ENCODE measurements at regions not wholly inside any gene's neighbourhood (a gene's known extent, or its start where the extent isn't known, plus 50 kb on each side); places are given as distances from the start of the nearest gene placed in this dataset.

DNA sequence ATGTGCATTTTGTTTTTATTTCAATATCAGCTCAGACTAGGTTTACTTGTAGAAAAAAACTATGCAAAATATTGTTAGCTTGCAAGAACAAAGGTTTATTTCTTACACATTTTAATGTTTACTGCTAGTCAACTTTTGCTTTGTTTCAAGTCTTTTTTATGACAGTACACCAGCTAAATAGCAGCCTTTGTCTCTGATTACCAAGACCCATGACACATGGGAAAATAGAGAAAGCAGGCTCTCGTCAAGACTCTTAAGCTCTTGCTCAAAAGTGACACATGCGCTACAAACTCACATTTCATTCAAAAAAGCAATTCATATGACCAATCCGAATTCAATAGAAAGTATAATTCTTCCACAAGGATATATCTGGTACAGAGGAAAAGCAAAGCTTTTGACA, 642.3 kb upstream of the SLITRK1 start:
- no peak for DNase-seq

DNA sequence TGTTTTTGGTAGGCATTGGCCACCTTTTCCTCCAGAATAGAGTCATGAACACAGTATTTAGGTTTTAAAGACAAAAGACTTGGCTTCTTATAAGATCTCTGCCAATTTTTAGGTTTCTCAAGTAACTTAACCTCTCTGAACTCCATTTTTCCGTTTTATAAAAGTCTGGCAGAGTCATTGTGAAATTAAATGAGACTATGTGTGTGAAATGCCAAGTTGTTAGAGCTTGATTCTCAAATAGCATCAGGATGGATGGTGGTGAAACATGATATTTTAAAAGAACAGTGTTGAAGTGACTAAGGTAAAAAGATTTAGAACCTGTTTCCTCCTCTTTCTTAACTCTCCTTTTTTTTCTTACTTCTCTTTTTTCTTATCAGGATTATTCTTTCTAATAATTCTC, 617.7 kb upstream of the SLITRK1 start:
- no peak for DNase-seq

- no peak for DNase-seq
These were observed 615.3 kb upstream of the SLITRK1 start for GRCh38 chr13:84497613-84498012.

- DNase-seq, result no peak
These were observed 609.7 kb upstream of the SLITRK1 start for GRCh38 chr13:84491952-84492351.

DNA sequence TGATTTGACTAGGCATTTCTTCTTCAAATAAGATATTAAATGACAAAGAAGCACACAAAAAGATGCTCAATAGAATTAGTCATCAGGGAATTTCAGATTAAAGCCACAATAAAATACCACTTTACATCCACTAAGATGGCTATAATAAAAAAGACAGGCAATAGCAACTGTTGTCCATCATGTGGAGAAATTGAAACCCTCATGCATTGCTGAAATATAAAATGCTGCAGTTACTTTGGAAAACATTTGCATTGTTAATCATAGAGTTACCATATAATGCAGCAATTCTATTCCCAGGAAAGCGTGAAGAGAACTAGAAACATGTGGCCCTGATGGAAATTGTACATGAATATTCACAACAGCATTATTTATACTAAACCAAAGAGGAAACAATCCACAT, 605.5 kb upstream of the SLITRK1 start:
- no peak for DNase-seq

- DNase-seq, result no peak
These were observed 599.7 kb upstream of the SLITRK1 start for GRCh38 chr13:84481958-84482357.

- no peak for DNase-seq
These were observed 597.4 kb upstream of the SLITRK1 start for GRCh38 chr13:84479656-84480055.

DNA sequence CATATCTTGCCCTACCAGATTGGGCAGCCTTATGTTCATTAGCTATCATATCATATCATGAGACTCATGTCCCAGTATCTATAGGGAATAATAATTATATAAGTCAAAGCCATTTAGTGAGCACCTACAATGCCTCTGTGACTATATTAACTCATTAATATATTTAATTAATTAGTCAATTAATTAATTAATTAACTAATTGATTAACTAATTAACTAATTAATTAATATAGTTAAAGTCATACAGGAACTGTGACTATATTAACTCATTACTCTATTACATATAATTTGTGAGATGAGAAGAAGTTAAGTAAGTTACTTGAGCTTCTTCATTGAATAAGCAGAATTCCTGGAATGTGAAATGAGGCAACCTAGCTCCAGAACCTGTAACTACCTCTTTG, 588.3 kb upstream of the SLITRK1 start:
- no peak for DNase-seq

- DNase-seq, result no peak
These were observed 584.2 kb upstream of the SLITRK1 start for GRCh38 chr13:84466461-84466860.

- DNase-seq, result no peak
These were observed 578.7 kb upstream of the SLITRK1 start for GRCh38 chr13:84460989-84461388.

DNA sequence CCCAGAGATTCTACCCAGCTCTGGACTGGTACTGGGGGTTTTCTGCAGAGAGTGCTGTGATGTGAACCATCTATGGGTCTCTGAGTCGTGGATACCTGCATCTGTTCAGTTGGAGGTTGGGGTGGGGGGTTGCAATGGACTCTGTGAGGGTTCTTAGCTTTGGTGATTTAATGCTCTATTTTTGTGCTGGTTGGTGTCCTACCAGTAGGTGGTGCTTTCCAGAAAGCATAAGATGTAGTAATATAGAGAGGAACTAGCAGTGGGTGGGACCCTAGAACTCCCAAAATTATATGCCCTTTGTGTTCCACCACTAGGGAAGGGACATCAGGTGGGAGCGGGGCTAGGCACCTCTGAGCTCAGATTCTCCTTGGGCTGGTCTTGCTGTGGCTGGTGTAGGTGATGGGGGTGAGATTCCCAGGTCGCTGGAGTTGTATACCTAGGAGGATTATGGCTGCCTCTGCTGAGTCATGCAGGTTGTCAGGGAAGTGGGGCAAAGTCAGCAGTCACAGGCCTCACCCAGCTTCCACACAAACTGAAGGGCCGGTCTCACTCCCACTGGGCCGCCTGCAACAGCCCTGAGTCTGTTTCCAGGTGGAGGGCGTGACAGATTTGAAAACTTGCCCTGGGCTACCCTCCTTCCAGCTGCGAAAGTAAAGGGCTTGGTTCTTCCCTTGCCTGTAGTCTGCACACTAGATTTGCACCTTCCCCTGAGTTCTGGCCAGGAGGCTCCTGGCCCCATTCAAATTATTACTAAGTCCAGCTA, 573.0 kb upstream of the SLITRK1 start:
- no peak for DNase-seq

- DNase-seq, result no peak
These were observed 565.3 kb upstream of the SLITRK1 start for GRCh38 chr13:84447640-84447978.

DNA sequence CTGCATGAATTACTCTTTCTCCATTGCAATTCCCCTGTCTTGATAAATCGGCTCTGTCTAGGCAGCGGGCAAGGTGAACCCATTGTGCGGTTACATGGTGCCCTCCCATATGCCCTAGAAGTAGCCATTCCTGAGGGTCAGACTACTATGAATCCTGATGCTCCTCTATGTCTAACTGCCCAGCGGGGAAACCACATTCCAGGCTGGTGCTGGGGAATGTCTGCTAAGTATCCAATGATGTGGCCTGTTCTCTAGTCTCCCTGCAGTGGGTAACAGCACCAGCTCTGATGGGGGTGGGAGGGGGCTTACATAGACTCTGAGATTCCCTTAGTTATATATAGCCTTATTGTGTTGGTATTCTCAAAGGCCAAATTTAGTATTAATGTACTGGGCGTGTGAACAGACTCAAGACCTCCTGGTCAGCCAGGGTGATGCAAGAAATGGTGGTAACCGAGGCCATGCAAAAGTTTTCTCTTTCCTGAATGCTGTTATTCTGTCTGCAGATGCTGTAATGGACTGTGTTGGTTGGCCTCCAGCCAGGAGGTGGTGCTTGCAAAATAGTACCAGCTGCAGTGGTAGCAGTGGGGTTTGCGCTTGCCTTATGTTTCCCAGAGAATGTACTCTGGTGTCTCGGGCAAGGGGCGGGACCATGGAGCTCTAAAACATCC, 564.8 kb upstream of the SLITRK1 start:
- no peak for DNase-seq

DNA sequence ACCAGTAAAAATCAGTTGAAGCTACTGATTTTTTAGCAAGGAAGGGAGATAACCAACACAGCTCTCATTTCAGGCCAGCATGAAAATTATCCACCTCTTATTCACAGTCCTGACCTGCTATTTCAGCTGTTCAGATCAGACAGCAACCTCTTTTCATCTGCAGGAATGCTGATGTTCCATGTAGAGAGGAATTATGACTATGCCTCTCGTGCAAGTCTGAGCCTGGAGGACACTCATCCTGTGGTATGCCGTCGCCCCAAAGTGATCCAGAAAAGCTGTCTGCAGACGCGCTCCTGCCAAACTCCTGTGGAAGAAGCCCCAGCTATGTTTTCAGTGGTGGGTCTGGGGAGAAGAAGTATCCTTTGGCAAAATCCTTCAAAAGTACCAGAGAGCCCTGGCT, 563.5 kb upstream of the SLITRK1 start:
- DNase-seq, result no peak

- DNase-seq, result no peak
These were observed 561.2 kb upstream of the SLITRK1 start for GRCh38 chr13:84443463-84443862.

DNA sequence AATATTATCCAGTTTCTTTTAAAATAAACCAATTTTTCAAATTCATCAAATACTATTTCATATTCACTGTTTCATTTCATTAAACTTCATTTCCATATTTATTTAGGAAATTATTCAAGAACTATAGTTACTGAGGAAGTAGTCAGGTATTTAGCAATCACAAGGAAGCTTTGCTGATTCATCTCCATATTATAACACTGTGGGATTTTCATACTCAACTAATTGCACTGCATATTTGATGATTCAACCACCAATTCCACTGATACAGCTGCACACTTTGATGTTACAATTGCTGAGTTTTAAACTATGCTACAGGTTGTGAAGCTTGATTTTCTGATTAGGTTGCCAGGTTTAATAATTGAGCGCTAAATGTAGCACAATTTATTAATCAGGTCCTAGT, 556.8 kb upstream of the SLITRK1 start:
- DNase-seq, result no peak

DNA sequence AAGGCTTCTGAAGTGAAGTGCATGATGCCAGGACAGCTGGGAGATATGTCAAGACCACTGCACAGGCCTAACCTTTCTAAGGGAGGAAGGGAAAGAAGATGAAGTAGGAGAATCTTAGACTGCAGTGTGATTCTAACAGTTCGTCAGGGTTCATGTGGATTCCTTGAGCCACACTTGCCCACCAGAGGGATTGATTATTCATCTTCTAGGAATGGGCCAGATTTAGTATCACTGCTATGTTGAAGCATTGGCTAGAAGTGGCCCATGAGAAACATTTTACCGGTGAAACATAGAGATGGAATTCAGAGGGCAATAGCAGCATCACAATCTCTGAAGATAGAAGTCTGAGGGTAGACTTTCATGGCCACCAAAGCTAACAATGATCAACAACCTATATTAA, 550.8 kb upstream of the SLITRK1 start:
- no peak for DNase-seq

DNA sequence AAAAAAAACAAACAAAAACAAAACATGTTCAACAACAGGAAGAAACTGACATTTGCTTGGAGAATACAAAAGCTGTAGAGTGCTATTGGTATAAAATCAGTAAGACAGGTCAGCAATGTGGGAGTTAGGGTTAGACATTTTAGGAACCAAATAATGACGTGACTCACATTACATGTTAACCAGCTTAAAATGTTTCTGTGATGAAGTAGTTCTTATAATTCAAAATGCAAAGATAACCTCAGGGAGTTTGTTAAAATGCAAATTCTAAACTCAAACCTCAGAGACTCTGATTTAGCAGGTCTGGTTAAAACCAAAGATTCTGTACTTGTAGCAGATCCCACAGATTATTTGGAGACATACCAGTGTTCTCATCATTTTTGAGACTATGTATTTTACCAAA, 549.4 kb upstream of the SLITRK1 start:
- DNase-seq, result no peak

GRCh38 chr13:84430446-84430845, 548.2 kb upstream of the SLITRK1 start:
- DNase-seq, result peak; percentile 13

GRCh38 chr13:84430015-84430414, 547.7 kb upstream of the SLITRK1 start:
- no peak for DNase-seq

DNA sequence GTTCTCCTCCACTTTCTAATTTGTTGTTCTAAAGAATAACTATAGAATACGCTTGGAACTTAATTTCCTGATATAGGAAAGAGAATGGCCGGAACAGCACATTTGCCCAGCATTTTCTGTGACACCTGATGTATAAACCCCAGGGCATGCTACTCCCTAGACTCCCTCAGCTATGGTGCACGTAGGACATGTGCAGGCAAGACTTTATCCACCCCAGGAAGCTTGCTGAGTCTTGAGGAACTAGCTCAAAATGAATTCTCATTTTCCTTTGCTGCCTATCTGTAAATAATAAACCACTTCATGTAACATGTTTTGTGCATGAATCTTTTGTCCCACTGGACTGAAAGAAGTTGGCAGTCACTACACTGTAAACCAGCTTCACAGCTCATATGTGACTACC, 535.8 kb upstream of the SLITRK1 start:
- no peak for DNase-seq

GRCh38 chr13:84417416-84417815, 535.1 kb upstream of the SLITRK1 start:
- DNase-seq, result no peak

DNA sequence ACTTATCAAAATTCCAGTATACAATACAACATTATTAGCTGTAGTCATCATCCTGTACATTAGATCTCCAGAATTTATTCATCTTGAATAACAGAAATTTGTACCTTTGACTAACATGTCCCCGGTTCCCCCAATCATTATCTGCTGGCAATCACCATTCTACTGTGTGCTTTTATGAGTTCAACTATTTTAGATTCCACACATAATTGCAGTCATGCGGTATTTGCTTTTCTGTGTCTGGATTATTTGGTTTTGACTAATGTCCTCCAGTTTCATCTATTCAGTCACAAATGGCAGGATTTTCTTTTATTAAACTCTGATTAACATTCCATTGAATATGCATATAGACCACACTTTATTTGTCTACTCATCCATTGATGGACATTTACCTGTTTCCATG, 530.7 kb upstream of the SLITRK1 start:
- no peak for DNase-seq

- no peak for DNase-seq
These were observed 523.0 kb upstream of the SLITRK1 start for GRCh38 chr13:84405286-84405685.

DNA sequence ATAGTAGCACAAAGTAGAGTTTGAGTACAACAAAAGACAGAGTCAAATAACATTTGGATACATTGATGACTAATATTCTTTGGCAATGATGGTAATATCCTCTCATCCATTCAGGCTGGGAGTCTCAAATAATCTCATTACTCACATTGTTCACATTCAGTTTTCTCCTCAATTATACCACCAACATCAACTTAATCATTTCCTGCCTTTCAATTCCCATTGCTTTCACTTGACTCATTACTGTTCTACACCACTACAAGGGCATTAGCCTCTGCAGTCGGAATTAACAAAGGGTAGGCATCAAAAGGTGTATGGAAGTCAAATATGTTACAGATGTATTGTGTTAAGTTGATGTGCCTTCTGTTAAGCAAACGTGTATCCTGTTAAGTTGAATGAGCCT, 518.4 kb upstream of the SLITRK1 start:
- peak; percentile 28 for DNase-seq

All from NCI-H1436 (cell line).